ENCODE measurements at regions not wholly inside any gene's neighbourhood (a gene's known extent, or its start where the extent isn't known, plus 50 kb on each side); places are given as distances from the start of the nearest gene placed in this dataset.

GRCh38 chr6:148075352-148075751 lies 267.3 kb upstream of the SASH1 start:
- POLR2A ChIA-PET: no interaction called here

GRCh38 chr6:148076051-148076450 lies 266.6 kb upstream of the SASH1 start:
- TF ChIP-seq OVOL2 (CRISPR knock-in tag; IDR thresholded peaks at IDR 0.05; ENCODE audit: borderline replicate concordance) (no peak), E2F4 (CRISPR knock-in tag; IDR thresholded peaks at IDR 0.05; ENCODE audit: borderline replicate concordance, low read depth) (no peak), ELF4 (CRISPR knock-in tag; IDR thresholded peaks at IDR 0.05; ENCODE audit: low read depth) (no peak), ZNF416 (CRISPR knock-in tag; IDR thresholded peaks at IDR 0.05) (no peak), RORB (CRISPR knock-in tag; IDR thresholded peaks at IDR 0.05) (no peak), CBFB (CRISPR knock-in tag; IDR thresholded peaks at IDR 0.05; ENCODE audit: low read depth) (no peak), FOXK1 (CRISPR knock-in tag; IDR thresholded peaks at IDR 0.05) (no peak), PRRX2 (CRISPR knock-in tag; IDR thresholded peaks at IDR 0.05) (no peak), TCF7 (CRISPR knock-in tag; IDR thresholded peaks at IDR 0.05; ENCODE audit: low read depth) (no peak), EMX1 (CRISPR knock-in tag; IDR thresholded peaks at IDR 0.05) (no peak)
- no peak for ATAC-seq

More at GRCh38 chr6:148075352-148075751, 267.3 kb upstream of the SASH1 start:
- H3K27me3 Mint-ChIP-seq (ENCODE audit: low read depth): no peaks in the 10 kb centered on the region; the same call in 1 of the 2 replicates
- CTCF ChIA-PET: no interaction called here
- H3K36me3 Mint-ChIP-seq: peaks cover 9% of the 10 kb centered on the region
- peaks cover 24% of the 10 kb centered on the region for H3K9me3 Mint-ChIP-seq
- peaks cover 3% of the 10 kb centered on the region; the same call in 1 of the 2 replicates for H3K4me1 Mint-ChIP-seq
- TF ChIP-seq, protein P1, sequence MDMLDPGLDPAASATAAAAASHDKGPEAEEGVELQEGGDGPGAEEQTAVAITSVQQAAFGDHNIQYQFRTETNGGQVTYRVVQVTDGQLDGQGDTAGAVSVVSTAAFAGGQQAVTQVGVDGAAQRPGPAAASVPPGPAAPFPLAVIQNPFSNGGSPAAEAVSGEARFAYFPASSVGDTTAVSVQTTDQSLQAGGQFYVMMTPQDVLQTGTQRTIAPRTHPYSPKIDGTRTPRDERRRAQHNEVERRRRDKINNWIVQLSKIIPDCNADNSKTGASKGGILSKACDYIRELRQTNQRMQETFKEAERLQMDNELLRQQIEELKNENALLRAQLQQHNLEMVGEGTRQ (CRISPR knock-in tag; IDR thresholded peaks at IDR 0.05): no peak
- no peak for TF ChIP-seq TCF7 (CRISPR knock-in tag; IDR thresholded peaks at IDR 0.05; ENCODE audit: low read depth)
- TF ChIP-seq, protein P2, sequence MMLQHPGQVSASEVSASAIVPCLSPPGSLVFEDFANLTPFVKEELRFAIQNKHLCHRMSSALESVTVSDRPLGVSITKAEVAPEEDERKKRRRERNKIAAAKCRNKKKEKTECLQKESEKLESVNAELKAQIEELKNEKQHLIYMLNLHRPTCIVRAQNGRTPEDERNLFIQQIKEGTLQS (CRISPR knock-in tag; conservative IDR thresholded peaks at IDR 0.05): no peak
- TF ChIP-seq ZNF263 (CRISPR knock-in tag; IDR thresholded peaks at IDR 0.05; ENCODE audit: low read depth): no peak
- TF ChIP-seq FOXP1 (CRISPR knock-in tag; IDR thresholded peaks at IDR 0.05; ENCODE audit: borderline replicate concordance): no peak
- TF ChIP-seq ATF6 (CRISPR knock-in tag; IDR thresholded peaks at IDR 0.05): no peak
- TF ChIP-seq CREB1 (CRISPR knock-in tag; IDR thresholded peaks at IDR 0.05): no peak
- TF ChIP-seq E2F5 (CRISPR knock-in tag; IDR thresholded peaks at IDR 0.05): no peak
- TF ChIP-seq ZNF396 (CRISPR knock-in tag; IDR thresholded peaks at IDR 0.05; ENCODE audit: borderline replicate concordance): no peak
- TF ChIP-seq PREB (CRISPR knock-in tag; IDR thresholded peaks at IDR 0.05; ENCODE audit: borderline replicate concordance): no peak
- H3K4me3 Mint-ChIP-seq: no peak overlapping the region
- DNase-seq (ENCODE audit: low spot score): no peak
- no peak overlapping the region for H3K27ac Mint-ChIP-seq
- no peak for ATAC-seq

More at GRCh38 chr6:148076051-148076450, 266.6 kb upstream of the SASH1 start:
- Mint-ChIP-seq H3K4me1 (peaks cover 3% of the 10 kb centered on the region; the same call in 1 of the 2 replicates), H3K4me3 (no peak overlapping the region), H3K36me3 (peaks cover 9% of the 10 kb centered on the region), H3K9me3 (peaks cover 23% of the 10 kb centered on the region), H3K27ac (no peak overlapping the region), H3K27me3 (ENCODE audit: low read depth) (no peaks in the 10 kb centered on the region; the same call in 1 of the 2 replicates)
- ChIA-PET POLR2A (no interaction called here), CTCF (no interaction called here)
- DNase-seq (ENCODE audit: low spot score): no peak
